CD14-positive monocyte (primary cell): ENCODE measurements at regions not wholly inside any gene's neighbourhood (a gene's known extent, or its start where the extent isn't known, plus 50 kb on each side); places are given as distances from the start of the nearest gene placed in this dataset.
A peak's percentile ranks its signal among the peaks of the same experiment; 100 is the strongest.

Experiments used
- DNase-seq, 3 donors: peaks; one replicate each; pipeline ENCODE4 v3.0.0-alpha.2; 2011 to 2022
- H2AFZ ChIP-seq: 2 replicates; pipeline ENCODE4 v1.6.0; 2012; ENCODE audit warnings: mild to moderate bottlenecking, low read depth, low read length, inconsistent platforms; ENCODE audit not compliant: insufficient read depth, poor library complexity, severe bottlenecking
- H3K27ac ChIP-seq, 2 donors: 1 replicate in 1 of 2; 2 replicates in 1 of 2; pipeline ENCODE4 v1.5.1; 2012 to 2013; ENCODE audit warnings: low read length in 2 of 2, control low read depth in 1 of 2, inconsistent platforms in 1 of 2, low read depth in 1 of 2, mild to moderate bottlenecking in 1 of 2
- H3K27me3 ChIP-seq, 2 donors: one replicate each; pipeline versions ENCODE4 v1.6.0 to v1.6.1; 2011 to 2013; ENCODE audit warnings: low read length in 2 of 2; ENCODE audit not compliant: control insufficient read depth in 2 of 2, insufficient read depth in 2 of 2
- H3K36me3 ChIP-seq, 2 donors: replicated peaks in 1 of 2; 1 replicate in 1 of 2; 2 replicates in 1 of 2; pipeline versions ENCODE4 v1.5.1 to v1.6.1; 2012 to 2013; ENCODE audit warnings: low read length in 2 of 2, control low read depth in 1 of 2, inconsistent platforms in 1 of 2, mild to moderate bottlenecking in 1 of 2; ENCODE audit not compliant: insufficient read depth in 2 of 2, control insufficient read depth in 1 of 2
- H3K4me1 ChIP-seq, 2 donors: 1 replicate in 1 of 2; 2 replicates in 1 of 2; pipeline versions ENCODE4 v1.5.1 to v1.6.1; 2012 to 2013; ENCODE audit warnings: low read length in 2 of 2, control low read depth in 1 of 2, inconsistent platforms in 1 of 2, mild to moderate bottlenecking in 1 of 2, moderate library complexity in 1 of 2; ENCODE audit not compliant: insufficient read depth in 2 of 2, control insufficient read depth in 1 of 2
- H3K4me2 ChIP-seq: replicated peaks from 2 replicates; pipeline ENCODE3; 2012; ENCODE audit warnings: low read length, moderate library complexity, mild to moderate bottlenecking; ENCODE audit not compliant: poor library complexity, severe bottlenecking; ENCODE audit errors: extremely low read depth
- H3K4me3 ChIP-seq, 3 experiments: fragments of 200-600 bp in 1 of 3; sonication (generic) in 1 of 3; replicated peaks in 1 of 3; 1 replicate in 2 of 3; 2 replicates in 1 of 3; pipeline ENCODE4 v1.5.1; 2011 to 2013; ENCODE audit warnings: low read length in 3 of 3, mild to moderate bottlenecking in 3 of 3, control low read depth in 2 of 3, low read depth in 2 of 3, inconsistent platforms in 1 of 3, moderate library complexity in 1 of 3
- H3K79me2 ChIP-seq: 2 replicates; pipeline ENCODE4 v1.6.0; 2012; ENCODE audit warnings: mild to moderate bottlenecking, control low read depth, inconsistent platforms, low read length, moderate library complexity; ENCODE audit not compliant: insufficient read depth
- H3K9ac ChIP-seq: 2 replicates; pipeline ENCODE4 v1.6.0; 2017; ENCODE audit warnings: low read length, mild to moderate bottlenecking; ENCODE audit not compliant: insufficient read depth, poor library complexity, severe bottlenecking
- H3K9me3 ChIP-seq, 2 donors: replicated peaks in 1 of 2; 1 replicate in 1 of 2; 2 replicates in 1 of 2; pipeline versions ENCODE4 v1.5.1 to v1.6.1; 2012 to 2013; ENCODE audit warnings: low read length in 2 of 2, control low read depth in 1 of 2; ENCODE audit not compliant: control insufficient read depth in 1 of 2, insufficient read depth in 1 of 2
- H4K20me1 ChIP-seq: 2 replicates; pipeline ENCODE4 v1.6.0; 2012; ENCODE audit warnings: mild to moderate bottlenecking, low read length, control low read depth, moderate library complexity; ENCODE audit not compliant: insufficient read depth
- H3K27ac Mint-ChIP-seq, 7 donors: one replicate each; pipeline ENCODE4 v1.8.0; 2020; ENCODE audit warnings: mild to moderate bottlenecking in 7 of 7, mixed read lengths in 7 of 7, moderate library complexity in 6 of 7, inconsistent platforms in 2 of 7
- H3K27me3 Mint-ChIP-seq, 3 donors: one replicate each; pipeline ENCODE4 v1.8.0; 2021 to 2022; ENCODE audit warnings: low read depth in 3 of 3, mild to moderate bottlenecking in 3 of 3, mixed read lengths in 3 of 3, moderate library complexity in 3 of 3, inconsistent platforms in 1 of 3
- H3K36me3 Mint-ChIP-seq, 2 donors: one replicate each; pipeline ENCODE4 v1.8.0; 2020; ENCODE audit warnings: mixed read lengths in 2 of 2, inconsistent platforms in 1 of 2, mild to moderate bottlenecking in 1 of 2
- H3K4me1 Mint-ChIP-seq: one replicate; pipeline ENCODE4 v1.8.0; 2020; ENCODE audit warnings: mild to moderate bottlenecking, mixed read lengths
- H3K4me3 Mint-ChIP-seq, 2 donors: one replicate each; pipeline ENCODE4 v1.8.0; 2020; ENCODE audit warnings: mild to moderate bottlenecking in 2 of 2, mixed read lengths in 2 of 2, moderate library complexity in 1 of 2
- H3K9me3 Mint-ChIP-seq, 7 donors: one replicate each; pipeline ENCODE4 v1.8.0; 2020 to 2022; ENCODE audit warnings: mixed read lengths in 7 of 7, mild to moderate bottlenecking in 6 of 7, moderate library complexity in 6 of 7, inconsistent platforms in 2 of 7
- WGBS: methylation state at CpG from one replicate; pipeline ENCODE4 v1.1.5; 2013; ENCODE audit warnings: missing lambda C conversion rate; ENCODE audit not compliant: insufficient coverage; 5-methylcytosine and 5-hydroxymethylcytosine counted together
- intact Hi-C, 2 donors: fragments of 100-400 bp; cut with micrococcal nuclease; formaldehyde crosslinking; loops; one replicate each; pipeline versions ENCODE4 v1.15.0 to v1.15.1; 2023
- TF ChIP-seq, protein P1 (sequence below): fragments of 200-600 bp; IDR thresholded peaks from one replicate; pipeline ENCODE4 v1.8.0; 2022; ENCODE audit warnings: antibody characterized with exemption, mild to moderate bottlenecking

GRCh38 chr16:86740298-86740697 is 161.9 kb downstream of the FOXL1 start:
- H3K4me1 ChIP-seq, result no peaks in the 10 kb centered on the region
- TF ChIP-seq, protein P1, sequence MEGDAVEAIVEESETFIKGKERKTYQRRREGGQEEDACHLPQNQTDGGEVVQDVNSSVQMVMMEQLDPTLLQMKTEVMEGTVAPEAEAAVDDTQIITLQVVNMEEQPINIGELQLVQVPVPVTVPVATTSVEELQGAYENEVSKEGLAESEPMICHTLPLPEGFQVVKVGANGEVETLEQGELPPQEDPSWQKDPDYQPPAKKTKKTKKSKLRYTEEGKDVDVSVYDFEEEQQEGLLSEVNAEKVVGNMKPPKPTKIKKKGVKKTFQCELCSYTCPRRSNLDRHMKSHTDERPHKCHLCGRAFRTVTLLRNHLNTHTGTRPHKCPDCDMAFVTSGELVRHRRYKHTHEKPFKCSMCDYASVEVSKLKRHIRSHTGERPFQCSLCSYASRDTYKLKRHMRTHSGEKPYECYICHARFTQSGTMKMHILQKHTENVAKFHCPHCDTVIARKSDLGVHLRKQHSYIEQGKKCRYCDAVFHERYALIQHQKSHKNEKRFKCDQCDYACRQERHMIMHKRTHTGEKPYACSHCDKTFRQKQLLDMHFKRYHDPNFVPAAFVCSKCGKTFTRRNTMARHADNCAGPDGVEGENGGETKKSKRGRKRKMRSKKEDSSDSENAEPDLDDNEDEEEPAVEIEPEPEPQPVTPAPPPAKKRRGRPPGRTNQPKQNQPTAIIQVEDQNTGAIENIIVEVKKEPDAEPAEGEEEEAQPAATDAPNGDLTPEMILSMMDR, result no peak
- H3K9ac ChIP-seq, result no peak overlapping the region
- H4K20me1 ChIP-seq, result no peaks in the 10 kb centered on the region
- H3K4me2 ChIP-seq, result no peak overlapping the region
- peaks cover 7 to 31% of the 10 kb centered on the region in 2 donors for H3K27me3 ChIP-seq
- Mint-ChIP-seq H3K4me3 (peak overlapping the region in 1 of 2 donors; percentile 54), H3K27me3 (peaks cover 32 to 49% (median 43%) of the 10 kb centered on the region in 3 donors), H3K36me3 (peaks cover 0 to 3% of the 10 kb centered on the region in 2 donors), H3K9me3 (peaks cover 0 to 4% (median 0%) of the 10 kb centered on the region in 7 donors), H3K27ac (no peak overlapping the region), H3K4me1 (peaks cover 4% of the 10 kb centered on the region)
- peaks cover 0 to 2% of the 10 kb centered on the region in 2 donors for H3K9me3 ChIP-seq
- DNase-seq, result no peak
- WGBS, result 84% methylated on average over 7 of the region's 17 CpGs
- no peaks in the 10 kb centered on the region for H3K36me3 ChIP-seq
- H3K4me3 ChIP-seq, result no peak overlapping the region
- no peak overlapping the region for H2AFZ ChIP-seq
- no peaks in the 10 kb centered on the region for H3K79me2 ChIP-seq
- no peak overlapping the region for H3K27ac ChIP-seq
- intact Hi-C loops, result no loop called here

GRCh38 chr16:86740906-86741799 is 162.8 kb downstream of the FOXL1 start:
- Histone ChIP-seq H3K27ac (no peak overlapping the region), H3K4me1 (no peaks in the 10 kb centered on the region), H3K79me2 (no peaks in the 10 kb centered on the region), H3K4me3 (no peak overlapping the region), H3K27me3 (peaks cover 7 to 31% of the 10 kb centered on the region in 2 donors), H3K9me3 (peaks cover 0 to 2% of the 10 kb centered on the region in 2 donors), H3K4me2 (no peak overlapping the region), H3K36me3 (no peaks in the 10 kb centered on the region), H2AFZ (no peak overlapping the region), H4K20me1 (no peaks in the 10 kb centered on the region), H3K9ac (no peak overlapping the region)
- Mint-ChIP-seq H3K9me3 (peaks cover 0 to 4% (median 0%) of the 10 kb centered on the region in 7 donors), H3K27ac (peak overlapping the region in 1 of 7 donors; percentile 72), H3K36me3 (peaks cover 0 to 3% of the 10 kb centered on the region in 2 donors), H3K27me3 (peaks cover 33 to 44% (median 43%) of the 10 kb centered on the region in 3 donors), H3K4me3 (peak overlapping the region in 1 of 2 donors; percentile 33), H3K4me1 (peaks cover 4% of the 10 kb centered on the region)
- intact Hi-C loops, result no loop called here
- no peak for DNase-seq
- TF ChIP-seq, protein P1, result no peak
- 1% methylated on average over 20 of the region's 35 CpGs for WGBS
